ENCODE measurements at regions not wholly inside any gene's neighbourhood (a gene's known extent, or its start where the extent isn't known, plus 50 kb on each side); places are given as distances from the start of the nearest gene placed in this dataset.

GRCh38 chr1:55639526-55639925 lies 424.4 kb upstream of the USP24 start:
- H3K4me3 ChIP-seq (ENCODE audit: low read depth, low read length) = no peak overlapping the region
- DNase-seq (ENCODE audit: low read depth) = no peak
- TF ChIP-seq, protein P1, sequence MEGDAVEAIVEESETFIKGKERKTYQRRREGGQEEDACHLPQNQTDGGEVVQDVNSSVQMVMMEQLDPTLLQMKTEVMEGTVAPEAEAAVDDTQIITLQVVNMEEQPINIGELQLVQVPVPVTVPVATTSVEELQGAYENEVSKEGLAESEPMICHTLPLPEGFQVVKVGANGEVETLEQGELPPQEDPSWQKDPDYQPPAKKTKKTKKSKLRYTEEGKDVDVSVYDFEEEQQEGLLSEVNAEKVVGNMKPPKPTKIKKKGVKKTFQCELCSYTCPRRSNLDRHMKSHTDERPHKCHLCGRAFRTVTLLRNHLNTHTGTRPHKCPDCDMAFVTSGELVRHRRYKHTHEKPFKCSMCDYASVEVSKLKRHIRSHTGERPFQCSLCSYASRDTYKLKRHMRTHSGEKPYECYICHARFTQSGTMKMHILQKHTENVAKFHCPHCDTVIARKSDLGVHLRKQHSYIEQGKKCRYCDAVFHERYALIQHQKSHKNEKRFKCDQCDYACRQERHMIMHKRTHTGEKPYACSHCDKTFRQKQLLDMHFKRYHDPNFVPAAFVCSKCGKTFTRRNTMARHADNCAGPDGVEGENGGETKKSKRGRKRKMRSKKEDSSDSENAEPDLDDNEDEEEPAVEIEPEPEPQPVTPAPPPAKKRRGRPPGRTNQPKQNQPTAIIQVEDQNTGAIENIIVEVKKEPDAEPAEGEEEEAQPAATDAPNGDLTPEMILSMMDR (IDR thresholded peaks at IDR 0.05; ENCODE audit: low read depth, low read length, missing control alignments) = no peak

DNA sequence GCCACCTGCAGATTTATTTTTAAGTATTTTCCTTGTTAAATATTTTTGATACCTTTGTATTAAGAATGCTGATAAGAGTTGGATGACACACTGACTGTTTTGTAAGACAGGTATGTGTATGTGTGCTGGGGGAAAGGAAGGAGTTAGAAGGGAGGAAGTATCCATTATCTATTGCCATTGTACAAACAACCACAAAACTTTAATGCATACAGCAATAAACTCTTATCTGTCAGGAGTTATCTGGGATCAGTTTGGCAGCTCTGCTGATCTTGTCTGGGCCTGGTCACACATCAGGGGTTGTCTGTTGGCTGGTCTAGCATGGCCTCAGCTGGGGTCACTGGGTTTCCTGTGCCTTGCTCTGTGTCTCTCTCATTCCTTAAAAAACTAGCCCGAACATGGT lies 423.9 kb upstream of the USP24 start:
- DNase-seq (ENCODE audit: low read depth) = no peak
- H3K4me3 ChIP-seq (ENCODE audit: low read depth, low read length) = no peak overlapping the region

DNA sequence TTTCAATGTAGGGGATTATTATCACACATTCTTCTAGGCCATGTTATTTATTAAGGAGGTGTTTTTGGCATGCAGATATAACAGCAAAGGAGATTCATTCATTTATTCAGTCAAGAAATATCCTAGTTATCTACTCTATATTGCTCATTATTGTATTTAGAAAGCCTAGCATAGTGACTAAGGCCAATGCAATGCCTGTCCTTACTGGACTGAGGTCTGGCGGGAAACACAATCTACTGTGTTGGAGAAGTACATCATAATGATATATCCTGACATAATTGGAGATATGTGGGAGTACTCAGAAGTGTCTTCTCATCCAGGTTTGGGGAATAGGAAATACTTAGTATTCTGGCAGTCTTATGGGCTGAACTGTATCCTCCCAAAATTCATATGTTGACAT lies 421.5 kb upstream of the USP24 start:
- TF ChIP-seq, protein P1 (IDR thresholded peaks at IDR 0.05; ENCODE audit: low read depth, low read length, missing control alignments) = no peak
- H3K4me3 ChIP-seq (ENCODE audit: low read depth, low read length) = no peak overlapping the region
- DNase-seq (ENCODE audit: low read depth) = no peak

More for the DNA sequence above, 423.9 kb upstream of the USP24 start:
- TF ChIP-seq, protein P1 (IDR thresholded peaks at IDR 0.05; ENCODE audit: low read depth, low read length, missing control alignments) = no peak

- DNase-seq (ENCODE audit: low read depth) = no peak
- H3K4me3 ChIP-seq (ENCODE audit: low read depth, low read length) = no peak overlapping the region
- TF ChIP-seq, protein P1 (IDR thresholded peaks at IDR 0.05; ENCODE audit: low read depth, low read length, missing control alignments) = no peak
Observed at GRCh38 chr1:55635856-55636255, 420.7 kb upstream of the USP24 start.

DNA sequence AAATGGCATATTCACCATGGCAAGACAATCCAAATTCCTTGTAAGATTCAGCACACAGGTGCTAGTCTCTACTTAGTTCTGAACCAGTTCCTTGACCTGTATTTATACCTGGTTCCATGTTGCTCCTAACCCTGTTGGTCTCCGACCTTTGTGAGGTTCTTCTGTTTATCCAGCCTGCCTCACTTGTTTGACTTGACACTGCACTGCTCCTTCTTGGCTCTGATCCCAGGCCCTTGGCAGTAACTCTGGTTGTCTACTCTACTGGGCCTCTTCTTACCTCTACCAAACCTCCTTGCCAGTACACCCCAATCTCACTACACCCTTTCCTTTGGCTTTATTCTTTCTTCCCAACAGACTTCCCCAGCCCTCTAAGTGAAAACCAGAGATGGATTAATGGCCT lies 419.4 kb upstream of the USP24 start:
- DNase-seq (ENCODE audit: low read depth) = no peak

GRCh38 chr1:55632906-55633305 lies 417.7 kb upstream of the USP24 start:
- DNase-seq (ENCODE audit: low read depth) = no peak
- TF ChIP-seq, protein P1 (IDR thresholded peaks at IDR 0.05; ENCODE audit: low read depth, low read length, missing control alignments) = no peak
- no peak overlapping the region for H3K4me3 ChIP-seq (ENCODE audit: low read depth, low read length)

More for the DNA sequence above, 419.4 kb upstream of the USP24 start:
- TF ChIP-seq, protein P1 (IDR thresholded peaks at IDR 0.05; ENCODE audit: low read depth, low read length, missing control alignments) = no peak
- H3K4me3 ChIP-seq (ENCODE audit: low read depth, low read length) = no peak overlapping the region

DNA sequence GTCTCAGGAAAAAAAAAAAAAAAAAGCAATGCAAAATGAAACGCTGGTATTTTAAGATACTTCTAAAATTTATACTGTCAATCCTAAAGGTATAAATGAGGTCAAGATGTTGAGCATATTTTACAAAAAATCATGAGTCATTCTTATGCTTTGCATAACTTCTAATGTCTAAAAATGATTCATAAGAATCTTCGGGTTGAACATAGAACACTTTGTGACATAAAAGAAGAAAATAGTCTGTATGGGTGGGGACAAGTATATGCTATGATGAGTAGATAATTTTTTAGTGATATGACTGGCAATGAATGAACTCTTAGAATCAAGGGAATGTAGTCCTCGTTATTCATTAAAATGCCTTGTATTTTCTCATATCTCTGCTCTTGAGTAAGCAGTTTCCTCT lies 416.9 kb upstream of the USP24 start:
- no peak overlapping the region for H3K4me3 ChIP-seq (ENCODE audit: low read depth, low read length)
- TF ChIP-seq, protein P1 (IDR thresholded peaks at IDR 0.05; ENCODE audit: low read depth, low read length, missing control alignments) = no peak
- DNase-seq (ENCODE audit: low read depth) = no peak

All from GM12864 (cell line).